Neural cell (in vitro differentiated cells): ENCODE measurements at regions not wholly inside any gene's neighbourhood (a gene's known extent, or its start where the extent isn't known, plus 50 kb on each side); places are given as distances from the start of the nearest gene placed in this dataset.

ENCODE experiments used
- H2AFZ ChIP-seq: fragments of 200-600, 300-800 bp; sonication (generic), shearing (Covaris generic); 2 replicates; pipeline ENCODE4 v1.6.0; 2014; ENCODE audit warnings: low read depth, mild to moderate bottlenecking, antibody characterized with exemption, low read length, moderate library complexity
- H3F3A ChIP-seq: fragments of 200-600 bp; shearing (Covaris generic); 2 replicates; pipeline ENCODE4 v1.6.1; 2016; ENCODE audit warnings: mild to moderate bottlenecking, moderate library complexity, mixed read lengths, antibody characterized with exemption, low read length; ENCODE audit not compliant: insufficient read depth, poor library complexity, severe bottlenecking
- H3K27ac ChIP-seq: fragments of 200-600, 300-800 bp; sonication (generic), shearing (Covaris generic); 2 replicates; pipeline ENCODE4 v1.5.1; 2014; ENCODE audit warnings: mild to moderate bottlenecking, low read length, moderate library complexity
- H3K27me3 ChIP-seq: fragments of 300-800, 200-600 bp; sonication (generic), shearing (Covaris generic); 2 replicates; pipeline ENCODE4 v1.6.0; 2014; ENCODE audit warnings: mild to moderate bottlenecking, low read depth, low read length, moderate library complexity; ENCODE audit not compliant: insufficient read depth
- H3K36me3 ChIP-seq: fragments of 300-800, 200-600 bp; sonication (generic), shearing (Covaris generic); 2 replicates; pipeline ENCODE4 v1.5.1; 2014; ENCODE audit warnings: mild to moderate bottlenecking, antibody characterized with exemption, low read length, moderate library complexity; ENCODE audit not compliant: insufficient read depth
- H3K4me2 ChIP-seq: fragments of 300-800, 200-600 bp; sonication (generic), shearing (Covaris generic); 2 replicates; pipeline ENCODE4 v1.6.0; 2014; ENCODE audit warnings: mild to moderate bottlenecking, low read length
- H3K4me3 ChIP-seq: fragments of 300-800, 200-600 bp; sonication (generic), shearing (Covaris generic); 2 replicates; pipeline ENCODE4 v1.5.1; 2014; ENCODE audit warnings: mild to moderate bottlenecking, low read length, moderate library complexity
- H3K79me2 ChIP-seq: fragments of 200-600 bp; shearing (Covaris generic); replicated peaks from 2 replicates; pipeline ENCODE4 v1.6.0; 2014; ENCODE audit warnings: mild to moderate bottlenecking, low read length, moderate library complexity; ENCODE audit not compliant: insufficient read depth
- H3K9ac ChIP-seq: fragments of 300-800, 200-600 bp; sonication (generic), shearing (Covaris generic); 2 replicates; pipeline ENCODE4 v1.6.1; 2016; ENCODE audit warnings: mild to moderate bottlenecking, low read length, mixed read lengths
- H3K9me2 ChIP-seq: fragments of 200-600 bp; shearing (Covaris generic); 2 replicates; pipeline ENCODE4 v1.6.1; 2016; ENCODE audit warnings: mild to moderate bottlenecking, low read length, mixed read lengths; ENCODE audit not compliant: insufficient read depth
- H3K9me3 ChIP-seq: fragments of 200-600, 300-800 bp; sonication (generic), shearing (Covaris generic); 2 replicates; pipeline ENCODE4 v1.6.1; 2016; ENCODE audit warnings: mild to moderate bottlenecking, mixed run types, low read length, moderate library complexity, mixed read lengths
- H4K20me1 ChIP-seq: fragments of 200-600 bp; shearing (Covaris generic); 2 replicates; pipeline ENCODE4 v1.6.1; 2016; ENCODE audit warnings: mild to moderate bottlenecking, mixed run types; ENCODE audit not compliant: insufficient read depth
- EP300 ChIP-seq: fragments of 450-650 bp; conservative IDR thresholded peaks from 2 replicates; pipeline ENCODE4 v1.6.1; 2014; ENCODE audit warnings: antibody characterized with exemption, mild to moderate bottlenecking, moderate library complexity; ENCODE audit not compliant: poor library complexity, severe bottlenecking
- EZH2 ChIP-seq: fragments of 200-600, 300-800 bp; shearing (Covaris generic), sonication (generic); IDR thresholded peaks from 2 replicates; pipeline ENCODE4 v1.6.1; 2014; ENCODE audit warnings: antibody characterized with exemption, low read length, borderline replicate concordance, mild to moderate bottlenecking; ENCODE audit not compliant: insufficient read depth, poor library complexity, severe bottlenecking
- MXI1 ChIP-seq: fragments of 450-650 bp; conservative IDR thresholded peaks from 2 replicates; pipeline ENCODE4 v1.6.1; 2014; ENCODE audit warnings: antibody characterized with exemption, mild to moderate bottlenecking; ENCODE audit not compliant: poor library complexity, severe bottlenecking
- POLR2AphosphoS5 ChIP-seq: IDR thresholded peaks from 2 replicates; pipeline ENCODE4 v1.6.1; 2012
- RAD21 ChIP-seq: fragments of 450-650 bp; conservative IDR thresholded peaks from 2 replicates; pipeline ENCODE4 v1.6.1; 2014; ENCODE audit warnings: antibody characterized with exemption, mild to moderate bottlenecking, moderate library complexity
- SMC3 ChIP-seq: fragments of 450-650 bp; conservative IDR thresholded peaks from 2 replicates; pipeline ENCODE4 v1.6.1; 2014; ENCODE audit warnings: antibody characterized with exemption, mild to moderate bottlenecking, moderate library complexity; ENCODE audit not compliant: poor library complexity
- TAF1 ChIP-seq: IDR thresholded peaks from 2 replicates; pipeline ENCODE4 v1.6.1; 2012; ENCODE audit warnings: low read depth
- TF ChIP-seq, protein P1 (sequence below): IDR thresholded peaks from 2 replicates; pipeline ENCODE4 v1.6.1; 2012; ENCODE audit warnings: borderline replicate concordance
- TF ChIP-seq, protein P2 (sequence below): fragments of 450-650 bp; IDR thresholded peaks from 2 replicates; pipeline ENCODE4 v1.5.1; 2014; ENCODE audit warnings: antibody characterized with exemption, mild to moderate bottlenecking, moderate library complexity; ENCODE audit not compliant: poor library complexity, severe bottlenecking

DNA sequence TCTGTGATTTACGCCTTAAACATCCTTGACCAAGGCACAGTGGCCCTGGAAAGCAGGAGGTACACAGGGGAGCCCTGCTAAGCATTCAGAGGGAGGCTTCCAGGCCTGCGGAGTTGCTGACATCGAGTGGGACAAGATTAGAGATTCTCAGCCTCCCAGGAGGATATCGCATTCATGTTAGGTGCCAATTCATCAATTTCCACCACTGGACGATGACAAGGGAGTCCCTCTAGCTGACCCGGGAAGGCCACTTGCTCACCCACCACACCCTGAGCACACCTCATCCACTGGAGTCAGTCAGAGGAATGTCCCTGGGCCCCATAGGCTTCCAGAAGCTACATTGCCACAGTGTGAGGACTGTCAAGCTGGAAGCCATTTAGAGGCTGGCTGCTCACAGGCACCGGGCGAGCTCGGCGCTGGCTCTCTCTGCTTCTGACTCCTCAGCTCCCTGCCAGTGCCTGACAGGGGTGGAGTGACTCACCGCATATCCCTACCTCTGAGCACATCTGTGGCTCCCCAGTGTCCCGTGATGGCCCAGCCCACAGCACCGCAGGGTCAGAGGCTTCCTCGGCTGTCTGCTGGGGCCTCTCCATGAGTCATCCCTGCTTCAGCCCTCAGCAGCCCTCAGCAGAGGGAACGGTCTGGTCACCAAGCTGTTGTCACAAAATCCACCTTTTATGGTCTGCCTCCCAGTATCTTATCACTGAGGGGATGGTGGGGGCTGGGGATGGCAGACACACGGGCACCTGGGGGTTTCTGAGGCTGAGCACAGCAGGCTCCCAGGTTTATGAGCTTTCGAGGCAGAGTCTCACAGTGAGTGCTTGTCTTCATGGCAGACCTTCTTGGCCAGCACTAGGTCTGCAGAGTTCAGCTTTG is 117.5 kb downstream of the ZNF608 start:
- Histone ChIP-seq H3K79me2 (no peaks in the 10 kb centered on the region), H3K4me3 (no peak overlapping the region), H3K36me3 (no peaks in the 10 kb centered on the region), H3K4me2 (no peak overlapping the region), H4K20me1 (no peaks in the 10 kb centered on the region), H3K27me3 (no peaks in the 10 kb centered on the region), H3K9me2 (no peaks in the 10 kb centered on the region), H3K9me3 (no peaks in the 10 kb centered on the region), H3K9ac (no peak overlapping the region), H2AFZ (no peak overlapping the region), H3F3A (peaks cover 4% of the 10 kb centered on the region), H3K27ac (no peak overlapping the region)
- TF ChIP-seq, protein P1, sequence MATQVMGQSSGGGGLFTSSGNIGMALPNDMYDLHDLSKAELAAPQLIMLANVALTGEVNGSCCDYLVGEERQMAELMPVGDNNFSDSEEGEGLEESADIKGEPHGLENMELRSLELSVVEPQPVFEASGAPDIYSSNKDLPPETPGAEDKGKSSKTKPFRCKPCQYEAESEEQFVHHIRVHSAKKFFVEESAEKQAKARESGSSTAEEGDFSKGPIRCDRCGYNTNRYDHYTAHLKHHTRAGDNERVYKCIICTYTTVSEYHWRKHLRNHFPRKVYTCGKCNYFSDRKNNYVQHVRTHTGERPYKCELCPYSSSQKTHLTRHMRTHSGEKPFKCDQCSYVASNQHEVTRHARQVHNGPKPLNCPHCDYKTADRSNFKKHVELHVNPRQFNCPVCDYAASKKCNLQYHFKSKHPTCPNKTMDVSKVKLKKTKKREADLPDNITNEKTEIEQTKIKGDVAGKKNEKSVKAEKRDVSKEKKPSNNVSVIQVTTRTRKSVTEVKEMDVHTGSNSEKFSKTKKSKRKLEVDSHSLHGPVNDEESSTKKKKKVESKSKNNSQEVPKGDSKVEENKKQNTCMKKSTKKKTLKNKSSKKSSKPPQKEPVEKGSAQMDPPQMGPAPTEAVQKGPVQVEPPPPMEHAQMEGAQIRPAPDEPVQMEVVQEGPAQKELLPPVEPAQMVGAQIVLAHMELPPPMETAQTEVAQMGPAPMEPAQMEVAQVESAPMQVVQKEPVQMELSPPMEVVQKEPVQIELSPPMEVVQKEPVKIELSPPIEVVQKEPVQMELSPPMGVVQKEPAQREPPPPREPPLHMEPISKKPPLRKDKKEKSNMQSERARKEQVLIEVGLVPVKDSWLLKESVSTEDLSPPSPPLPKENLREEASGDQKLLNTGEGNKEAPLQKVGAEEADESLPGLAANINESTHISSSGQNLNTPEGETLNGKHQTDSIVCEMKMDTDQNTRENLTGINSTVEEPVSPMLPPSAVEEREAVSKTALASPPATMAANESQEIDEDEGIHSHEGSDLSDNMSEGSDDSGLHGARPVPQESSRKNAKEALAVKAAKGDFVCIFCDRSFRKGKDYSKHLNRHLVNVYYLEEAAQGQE: no peak
- TF ChIP-seq TAF1: no peak
- no peak for TF ChIP-seq RAD21
- no peak for TF ChIP-seq MXI1
- TF ChIP-seq, protein P2, sequence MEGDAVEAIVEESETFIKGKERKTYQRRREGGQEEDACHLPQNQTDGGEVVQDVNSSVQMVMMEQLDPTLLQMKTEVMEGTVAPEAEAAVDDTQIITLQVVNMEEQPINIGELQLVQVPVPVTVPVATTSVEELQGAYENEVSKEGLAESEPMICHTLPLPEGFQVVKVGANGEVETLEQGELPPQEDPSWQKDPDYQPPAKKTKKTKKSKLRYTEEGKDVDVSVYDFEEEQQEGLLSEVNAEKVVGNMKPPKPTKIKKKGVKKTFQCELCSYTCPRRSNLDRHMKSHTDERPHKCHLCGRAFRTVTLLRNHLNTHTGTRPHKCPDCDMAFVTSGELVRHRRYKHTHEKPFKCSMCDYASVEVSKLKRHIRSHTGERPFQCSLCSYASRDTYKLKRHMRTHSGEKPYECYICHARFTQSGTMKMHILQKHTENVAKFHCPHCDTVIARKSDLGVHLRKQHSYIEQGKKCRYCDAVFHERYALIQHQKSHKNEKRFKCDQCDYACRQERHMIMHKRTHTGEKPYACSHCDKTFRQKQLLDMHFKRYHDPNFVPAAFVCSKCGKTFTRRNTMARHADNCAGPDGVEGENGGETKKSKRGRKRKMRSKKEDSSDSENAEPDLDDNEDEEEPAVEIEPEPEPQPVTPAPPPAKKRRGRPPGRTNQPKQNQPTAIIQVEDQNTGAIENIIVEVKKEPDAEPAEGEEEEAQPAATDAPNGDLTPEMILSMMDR: no peak

DNA sequence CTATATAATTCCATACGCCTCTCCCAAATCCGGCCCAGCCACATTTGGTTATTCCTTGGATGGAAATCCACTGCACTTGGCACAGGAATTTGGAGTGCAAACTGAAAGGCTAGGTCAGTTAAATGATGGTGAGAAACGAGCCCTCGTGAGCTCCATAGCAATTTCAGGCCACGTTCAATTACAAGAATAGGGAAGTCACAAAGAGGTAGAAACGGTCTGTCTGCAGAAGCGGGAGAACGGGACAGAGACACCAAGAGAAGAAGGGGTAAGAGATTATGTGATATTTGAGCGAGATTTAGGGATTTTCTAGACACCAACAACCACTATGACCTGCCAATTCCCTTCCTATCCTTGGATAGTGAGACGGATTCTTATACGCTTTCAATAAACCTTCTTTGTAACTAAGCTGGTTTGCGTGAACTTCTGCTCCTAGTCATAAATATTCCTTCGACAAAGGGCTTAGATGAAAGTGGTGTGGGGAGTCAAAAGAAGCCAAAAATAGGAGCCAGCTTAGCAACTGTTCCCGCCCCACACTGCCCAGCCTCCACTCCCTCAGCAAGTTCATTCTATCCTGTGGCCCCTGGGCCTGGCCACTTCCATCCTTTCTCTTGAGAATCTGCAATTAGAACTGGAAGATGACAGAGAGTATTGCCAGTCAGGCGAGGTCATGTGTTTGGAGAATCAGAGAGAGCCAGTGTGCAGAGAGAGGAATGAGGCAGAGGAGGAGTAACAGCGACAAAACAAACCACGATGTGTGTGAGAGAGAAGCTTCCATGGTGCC is 118.4 kb downstream of the ZNF608 start:
- no peak overlapping the region for H3K4me3 ChIP-seq
- H3K9me2 ChIP-seq: no peaks in the 10 kb centered on the region
- no peaks in the 10 kb centered on the region for H3K79me2 ChIP-seq
- peaks cover 4% of the 10 kb centered on the region for H3F3A ChIP-seq
- no peak overlapping the region for H3K27ac ChIP-seq
- H3K36me3 ChIP-seq: no peaks in the 10 kb centered on the region
- H4K20me1 ChIP-seq: no peaks in the 10 kb centered on the region
- H3K27me3 ChIP-seq: no peaks in the 10 kb centered on the region
- TF ChIP-seq RAD21 (no peak), EP300 (no peak), EZH2 (no peak), TAF1 (no peak), POLR2AphosphoS5 (no peak), MXI1 (no peak), SMC3 (no peak)
- TF ChIP-seq, protein P1: no peak
- TF ChIP-seq, protein P2: no peak
- no peak overlapping the region for H2AFZ ChIP-seq
- no peaks in the 10 kb centered on the region for H3K9me3 ChIP-seq
- H3K4me2 ChIP-seq: no peak overlapping the region
- H3K9ac ChIP-seq: no peak overlapping the region
